Natural killer cell (primary cell): ENCODE measurements at regions not wholly inside any gene's neighbourhood (a gene's known extent, or its start where the extent isn't known, plus 50 kb on each side); places are given as distances from the start of the nearest gene placed in this dataset.

Experiments used
- ATAC-seq, 3 donors: fragments of 150-1000 bp in 2 of 3; fragments of 200-7000 bp in 1 of 3; cut with Tn5 transposase; 1 replicate in 1 of 3; 2 replicates in 2 of 3; pipeline ENCODE4 v1.10.0; 2021; ENCODE audit warnings: mild to moderate bottlenecking in 2 of 3, moderate library complexity in 2 of 3
- DNase-seq, 2 donors: peaks; one replicate each; pipeline versions ENCODE4 v3.0.0 to v3.0.0-alpha.2; 2013 to 2021; ENCODE audit warnings: mixed read lengths in 1 of 2
- H3K27ac ChIP-seq: one replicate; pipeline ENCODE4 v1.5.1; 2013; ENCODE audit warnings: mild to moderate bottlenecking, low read length
- H3K27me3 ChIP-seq: one replicate; pipeline ENCODE4 v1.6.1; 2013; ENCODE audit warnings: low read length; ENCODE audit not compliant: control insufficient read depth, insufficient read depth
- H3K36me3 ChIP-seq: one replicate; pipeline ENCODE4 v1.6.1; 2013; ENCODE audit warnings: low read length; ENCODE audit not compliant: control insufficient read depth, insufficient read depth
- H3K4me1 ChIP-seq: one replicate; pipeline ENCODE4 v1.6.1; 2013; ENCODE audit warnings: low read length; ENCODE audit not compliant: control insufficient read depth, insufficient read depth
- H3K4me3 ChIP-seq: one replicate; pipeline ENCODE4 v1.5.1; 2013; ENCODE audit warnings: low read length
- H3K9me3 ChIP-seq: one replicate; pipeline ENCODE4 v1.6.1; 2013; ENCODE audit warnings: low read length; ENCODE audit not compliant: control insufficient read depth, insufficient read depth
- H3K27ac Mint-ChIP-seq, 2 donors: one replicate each; pipeline ENCODE4 v1.8.0; 2022; ENCODE audit warnings: mild to moderate bottlenecking in 2 of 2, mixed read lengths in 2 of 2, moderate library complexity in 1 of 2
- H3K27me3 Mint-ChIP-seq, 2 donors: one replicate each; pipeline ENCODE4 v1.8.0; 2022; ENCODE audit warnings: low read depth in 2 of 2, mixed read lengths in 2 of 2
- H3K36me3 Mint-ChIP-seq: one replicate; pipeline ENCODE4 v1.8.0; 2022; ENCODE audit warnings: mixed read lengths
- H3K4me1 Mint-ChIP-seq, 2 donors: one replicate each; pipeline ENCODE4 v1.8.0; 2022; ENCODE audit warnings: mixed read lengths in 2 of 2
- H3K4me3 Mint-ChIP-seq: one replicate; pipeline ENCODE4 v1.8.0; 2022; ENCODE audit warnings: mild to moderate bottlenecking, moderate library complexity, mixed read lengths
- H3K9me3 Mint-ChIP-seq, 2 donors: one replicate each; pipeline ENCODE4 v1.8.0; 2022; ENCODE audit warnings: mixed read lengths in 2 of 2
- WGBS: methylation state at CpG from one replicate; pipeline ENCODE4 v1.1.7; 2013; ENCODE audit warnings: missing lambda C conversion rate; ENCODE audit not compliant: insufficient coverage; 5-methylcytosine and 5-hydroxymethylcytosine counted together
- intact Hi-C: fragments of 100-400 bp; cut with micrococcal nuclease; formaldehyde crosslinking; loops from one replicate; pipeline ENCODE4 v1.14.2; 2022
- TF ChIP-seq, protein P1 (sequence below): fragments of 200-600 bp; IDR thresholded peaks from one replicate; pipeline ENCODE4 v1.8.0; 2022; ENCODE audit warnings: antibody characterized with exemption

DNA sequence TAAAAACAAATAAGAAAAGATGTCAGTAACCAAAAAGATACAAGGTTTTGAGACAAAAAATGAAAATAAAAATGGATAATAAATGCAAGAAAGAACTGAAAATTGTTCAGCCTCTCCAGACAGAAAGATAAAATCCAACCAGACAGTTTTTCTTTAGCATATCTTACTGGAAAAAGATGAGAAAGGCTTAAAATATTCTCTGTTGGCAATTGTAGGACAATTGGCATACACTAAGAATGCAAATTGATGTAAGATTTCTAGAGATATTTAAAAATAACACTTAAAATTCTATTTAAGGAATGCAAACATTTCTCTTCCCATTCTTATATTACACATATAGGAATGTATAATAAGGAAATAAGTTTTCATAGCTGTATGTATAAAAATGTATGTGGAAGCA lies 590.6 kb downstream of the DSC3 start:
- Mint-ChIP-seq H3K27me3 (no peaks in the 10 kb centered on the region), H3K36me3 (no peaks in the 10 kb centered on the region), H3K9me3 (peaks cover 2 to 5% of the 10 kb centered on the region in 2 donors), H3K4me1 (no peaks in the 10 kb centered on the region), H3K4me3 (no peak overlapping the region), H3K27ac (no peak overlapping the region)
- ATAC-seq (no peak), DNase-seq (no peak)
- intact Hi-C loops: no loop called here
- no peaks in the 10 kb centered on the region for H3K27me3 ChIP-seq
- H3K9me3 ChIP-seq: peaks cover 2% of the 10 kb centered on the region
- no peak overlapping the region for H3K4me3 ChIP-seq
- H3K27ac ChIP-seq: no peak overlapping the region
- no peaks in the 10 kb centered on the region for H3K36me3 ChIP-seq
- no peaks in the 10 kb centered on the region for H3K4me1 ChIP-seq
- TF ChIP-seq, protein P1, sequence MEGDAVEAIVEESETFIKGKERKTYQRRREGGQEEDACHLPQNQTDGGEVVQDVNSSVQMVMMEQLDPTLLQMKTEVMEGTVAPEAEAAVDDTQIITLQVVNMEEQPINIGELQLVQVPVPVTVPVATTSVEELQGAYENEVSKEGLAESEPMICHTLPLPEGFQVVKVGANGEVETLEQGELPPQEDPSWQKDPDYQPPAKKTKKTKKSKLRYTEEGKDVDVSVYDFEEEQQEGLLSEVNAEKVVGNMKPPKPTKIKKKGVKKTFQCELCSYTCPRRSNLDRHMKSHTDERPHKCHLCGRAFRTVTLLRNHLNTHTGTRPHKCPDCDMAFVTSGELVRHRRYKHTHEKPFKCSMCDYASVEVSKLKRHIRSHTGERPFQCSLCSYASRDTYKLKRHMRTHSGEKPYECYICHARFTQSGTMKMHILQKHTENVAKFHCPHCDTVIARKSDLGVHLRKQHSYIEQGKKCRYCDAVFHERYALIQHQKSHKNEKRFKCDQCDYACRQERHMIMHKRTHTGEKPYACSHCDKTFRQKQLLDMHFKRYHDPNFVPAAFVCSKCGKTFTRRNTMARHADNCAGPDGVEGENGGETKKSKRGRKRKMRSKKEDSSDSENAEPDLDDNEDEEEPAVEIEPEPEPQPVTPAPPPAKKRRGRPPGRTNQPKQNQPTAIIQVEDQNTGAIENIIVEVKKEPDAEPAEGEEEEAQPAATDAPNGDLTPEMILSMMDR: no peak

DNA sequence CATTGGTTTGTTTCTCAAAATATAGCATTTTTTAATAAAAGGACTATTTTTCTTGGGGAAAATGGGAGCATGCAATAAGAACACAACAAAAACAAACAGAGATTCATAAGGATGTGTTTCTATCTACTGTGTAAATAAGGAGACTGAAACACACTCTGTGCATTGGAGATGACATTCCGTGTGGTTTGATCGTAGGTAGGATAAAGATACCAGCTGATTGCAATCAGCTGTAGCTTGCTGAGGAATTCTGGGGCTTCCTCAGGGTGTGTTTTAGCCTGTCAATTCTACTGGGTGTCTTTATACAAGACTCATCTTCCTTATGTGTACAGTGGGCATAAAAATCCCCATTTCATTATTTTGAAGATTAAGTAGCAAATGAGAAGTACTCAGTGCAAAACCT lies 591.6 kb downstream of the DSC3 start:
- no peaks in the 10 kb centered on the region for H3K36me3 Mint-ChIP-seq
- H3K4me3 Mint-ChIP-seq: no peak overlapping the region
- ATAC-seq: no peak
- no peak overlapping the region for H3K27ac Mint-ChIP-seq
- Histone ChIP-seq H3K27ac (no peak overlapping the region), H3K4me1 (no peaks in the 10 kb centered on the region), H3K9me3 (peaks cover 2% of the 10 kb centered on the region), H3K4me3 (no peak overlapping the region), H3K27me3 (no peaks in the 10 kb centered on the region), H3K36me3 (no peaks in the 10 kb centered on the region)
- intact Hi-C loops: no loop called here
- peaks cover 1 to 4% of the 10 kb centered on the region in 2 donors for H3K9me3 Mint-ChIP-seq
- DNase-seq: no peak
- no peaks in the 10 kb centered on the region for H3K4me1 Mint-ChIP-seq
- TF ChIP-seq, protein P1: no peak
- H3K27me3 Mint-ChIP-seq: no peaks in the 10 kb centered on the region
- WGBS: 85% methylated on average over 2 of the region's 2 CpGs

DNA sequence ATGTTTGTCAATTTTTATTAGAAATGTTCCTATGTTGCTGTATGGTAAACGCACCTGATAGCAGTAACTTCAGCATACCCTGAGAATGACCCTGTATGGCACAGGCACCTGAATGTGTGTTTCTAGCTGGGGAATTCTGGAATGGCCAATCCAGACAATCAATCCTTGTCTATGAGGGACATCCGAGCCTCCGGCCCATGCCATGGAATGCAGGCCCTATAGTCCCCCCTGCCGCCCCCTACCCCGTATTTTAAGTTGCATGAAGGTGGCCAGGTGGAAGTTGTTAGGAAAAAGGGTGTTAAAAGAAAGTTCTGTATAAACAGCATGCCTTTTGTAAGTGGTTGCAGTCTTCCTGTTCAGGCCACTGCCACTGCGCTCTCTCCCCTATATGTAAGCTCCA lies 595.9 kb downstream of the DSC3 start:
- DNase-seq: no peak
- Mint-ChIP-seq H3K36me3 (peaks cover 11% of the 10 kb centered on the region), H3K27ac (no peak overlapping the region), H3K27me3 (no peaks in the 10 kb centered on the region), H3K4me1 (no peaks in the 10 kb centered on the region), H3K9me3 (peaks cover 0 to 6% of the 10 kb centered on the region in 2 donors), H3K4me3 (no peak overlapping the region)
- Histone ChIP-seq H3K9me3 (peaks cover 4% of the 10 kb centered on the region), H3K27me3 (no peaks in the 10 kb centered on the region), H3K4me3 (no peak overlapping the region), H3K36me3 (no peaks in the 10 kb centered on the region), H3K27ac (no peak overlapping the region), H3K4me1 (no peaks in the 10 kb centered on the region)
- TF ChIP-seq, protein P1: no peak
- intact Hi-C loops: no loop called here
- 74% methylated on average over 5 of the region's 6 CpGs for WGBS
- ATAC-seq: no peak

DNA sequence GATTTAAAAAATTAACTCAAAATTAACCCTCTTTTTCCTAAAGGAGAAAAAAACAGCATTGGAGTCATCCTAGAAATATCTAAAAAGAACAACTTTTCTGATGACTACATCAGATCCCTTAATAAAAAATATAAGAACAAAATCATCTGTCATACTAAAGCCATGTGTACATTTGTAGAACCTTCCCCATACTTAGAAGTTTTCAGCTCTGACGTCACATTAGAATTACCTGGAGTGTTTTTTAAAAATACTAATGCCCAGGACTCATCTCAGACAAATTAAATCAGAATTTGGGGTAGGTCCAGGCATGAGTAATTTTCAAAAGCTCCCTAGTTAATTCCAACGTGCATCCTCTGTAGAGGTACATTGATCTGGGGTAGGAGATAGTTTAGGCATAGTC lies 598.0 kb downstream of the DSC3 start:
- no peak for DNase-seq
- H3K4me3 Mint-ChIP-seq: no peak overlapping the region
- H3K9me3 Mint-ChIP-seq: peaks cover 3 to 9% of the 10 kb centered on the region in 2 donors
- H3K4me1 ChIP-seq: no peaks in the 10 kb centered on the region
- intact Hi-C loops: no loop called here
- H3K36me3 Mint-ChIP-seq: peaks cover 11% of the 10 kb centered on the region
- 100% methylated on average over 1 of the region's 2 CpGs for WGBS
- TF ChIP-seq, protein P1: no peak
- no peak overlapping the region for H3K27ac ChIP-seq
- H3K27me3 Mint-ChIP-seq: no peaks in the 10 kb centered on the region
- H3K27me3 ChIP-seq: no peaks in the 10 kb centered on the region
- H3K36me3 ChIP-seq: no peaks in the 10 kb centered on the region
- no peak overlapping the region for H3K4me3 ChIP-seq
- no peak overlapping the region for H3K27ac Mint-ChIP-seq
- H3K4me1 Mint-ChIP-seq: no peaks in the 10 kb centered on the region
- H3K9me3 ChIP-seq: peaks cover 4% of the 10 kb centered on the region
- no peak for ATAC-seq
